Muscle of leg (tissue), 3 donors: ENCODE measurements at regions not wholly inside any gene's neighbourhood (a gene's known extent, or its start where the extent isn't known, plus 50 kb on each side); places are given as distances from the start of the nearest gene placed in this dataset.

Experiments used
- DNase-seq: peaks from one replicate; pipeline ENCODE4 v3.0.0; 2013
- H3K27ac ChIP-seq: one replicate; pipeline ENCODE4 v1.5.1; 2013; ENCODE audit warnings: mild to moderate bottlenecking, low read length, control low read depth
- H3K27me3 ChIP-seq: one replicate; pipeline ENCODE4 v1.6.1; 2013; ENCODE audit warnings: low read length; ENCODE audit not compliant: control insufficient read depth, insufficient read depth
- H3K36me3 ChIP-seq: one replicate; pipeline ENCODE4 v1.6.1; 2013; ENCODE audit warnings: low read length; ENCODE audit not compliant: control insufficient read depth, insufficient read depth
- H3K4me1 ChIP-seq: one replicate; pipeline ENCODE4 v1.6.1; 2013; ENCODE audit warnings: low read length; ENCODE audit not compliant: control insufficient read depth, insufficient read depth
- H3K4me3 ChIP-seq: one replicate; pipeline ENCODE4 v1.5.1; 2013; ENCODE audit warnings: low read length, control low read depth
- H3K9me3 ChIP-seq: replicated peaks from 2 replicates; pipeline ENCODE4 v1.6.1; 2013; ENCODE audit warnings: low read depth, low read length; ENCODE audit not compliant: control insufficient read depth
- WGBS: methylation state at CpG from one replicate; pipeline ENCODE4 v1.1.5; 2013; ENCODE audit warnings: missing lambda C conversion rate; ENCODE audit not compliant: insufficient coverage; 5-methylcytosine and 5-hydroxymethylcytosine counted together

GRCh38 chr4:30454504-30454903, 265.7 kb upstream of the PCDH7 start:
- H3K27ac ChIP-seq: no peak overlapping the region
- DNase-seq: no peak
- no peaks in the 10 kb centered on the region for H3K4me1 ChIP-seq
- no peaks in the 10 kb centered on the region for H3K36me3 ChIP-seq
- H3K9me3 ChIP-seq: no peaks in the 10 kb centered on the region
- no peaks in the 10 kb centered on the region for H3K27me3 ChIP-seq
- no CpG with 5 or more reads among the region's 1 CpG for WGBS
- no peak overlapping the region for H3K4me3 ChIP-seq

- Histone ChIP-seq H3K4me3 (no peak overlapping the region), H3K27ac (no peak overlapping the region), H3K9me3 (no peaks in the 10 kb centered on the region), H3K4me1 (no peaks in the 10 kb centered on the region), H3K27me3 (no peaks in the 10 kb centered on the region), H3K36me3 (no peaks in the 10 kb centered on the region)
- DNase-seq: no peak
- whole genome bisulfite sequencing: 100% methylated on average over 2 of the region's 4 CpGs
These were observed 263.5 kb upstream of the PCDH7 start for GRCh38 chr4:30456716-30457115.

DNA sequence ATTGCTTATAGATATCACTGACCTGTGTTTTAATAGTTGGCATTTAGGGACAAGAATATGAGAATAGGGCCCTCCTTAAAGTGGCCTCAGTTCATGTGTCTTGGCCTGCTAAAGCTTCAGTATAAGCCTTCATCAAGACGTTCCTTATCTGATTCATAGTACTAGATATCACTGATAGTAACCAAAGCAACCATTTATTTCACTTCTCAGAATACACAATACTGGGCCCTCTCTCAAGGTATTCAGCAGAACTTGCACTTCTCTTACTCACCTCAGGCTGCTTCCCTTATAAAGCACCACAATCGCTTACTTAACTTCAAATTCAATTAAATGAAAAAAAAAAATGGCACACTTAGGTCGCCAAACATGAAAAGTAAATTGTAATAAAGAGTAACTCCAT, 259.4 kb upstream of the PCDH7 start:
- Histone ChIP-seq H3K4me1 (no peaks in the 10 kb centered on the region), H3K4me3 (no peak overlapping the region), H3K27ac (no peak overlapping the region), H3K27me3 (no peaks in the 10 kb centered on the region), H3K36me3 (no peaks in the 10 kb centered on the region), H3K9me3 (no peaks in the 10 kb centered on the region)
- WGBS: 56% methylated on average over 1 of the region's 3 CpGs
- no peak for DNase-seq

DNA sequence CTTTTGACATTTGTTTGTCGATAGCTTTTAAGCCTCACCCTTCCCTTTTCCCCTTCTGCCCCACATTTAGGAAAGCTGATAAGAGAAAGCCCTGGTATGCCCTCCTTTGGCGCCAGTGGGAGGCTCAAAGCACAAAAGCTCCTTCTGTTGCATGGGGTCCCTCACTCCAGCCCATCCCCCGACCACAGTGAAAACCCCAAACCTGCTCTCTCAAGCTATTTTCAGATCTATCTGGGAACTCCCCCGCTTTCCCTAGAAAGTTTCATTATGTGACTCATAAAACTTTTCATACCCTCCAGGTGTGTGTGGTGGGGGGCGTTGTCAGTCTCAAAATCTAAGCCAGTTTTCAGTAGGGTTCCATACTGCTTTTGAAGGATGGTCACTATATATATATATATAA, 259.0 kb upstream of the PCDH7 start:
- Histone ChIP-seq H3K4me1 (no peaks in the 10 kb centered on the region), H3K27ac (no peak overlapping the region), H3K36me3 (no peaks in the 10 kb centered on the region), H3K4me3 (no peak overlapping the region), H3K9me3 (no peaks in the 10 kb centered on the region), H3K27me3 (no peaks in the 10 kb centered on the region)
- no peak for DNase-seq
- WGBS: 33% methylated on average over 1 of the region's 5 CpGs

DNA sequence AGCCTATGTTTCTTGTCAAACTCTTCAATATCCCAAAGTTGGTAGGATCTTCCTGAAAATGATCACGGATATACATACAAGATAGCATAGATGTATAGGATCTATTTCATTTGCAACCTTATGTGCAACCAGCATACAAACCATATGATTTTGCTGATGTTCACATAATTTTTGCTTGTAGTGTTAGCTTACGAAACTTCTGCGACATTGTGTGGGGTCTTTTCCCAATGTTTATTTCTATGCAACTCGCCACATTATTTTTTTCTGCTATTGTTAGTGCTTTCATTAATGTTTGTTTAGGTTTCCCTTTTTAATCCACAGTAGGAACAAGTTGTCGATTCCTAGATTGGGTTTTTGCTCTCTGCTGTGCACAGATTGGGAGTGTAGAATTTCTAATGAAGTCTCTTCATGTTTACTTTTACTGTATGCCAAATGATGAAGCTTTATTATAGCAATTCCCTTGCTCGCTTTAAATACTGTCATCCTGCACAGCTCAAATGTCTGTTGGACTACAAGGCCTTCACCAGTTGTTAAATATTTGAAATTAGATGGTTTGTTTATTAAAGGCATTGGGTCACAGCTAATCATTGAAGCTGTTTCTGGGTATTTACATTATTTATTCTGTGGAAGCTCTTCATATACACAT, 257.6 kb upstream of the PCDH7 start:
- no peak for DNase-seq
- WGBS: no CpG with 5 or more reads among the region's 6 CpGs
- Histone ChIP-seq H3K4me1 (no peaks in the 10 kb centered on the region), H3K27ac (no peak overlapping the region), H3K27me3 (no peaks in the 10 kb centered on the region), H3K4me3 (no peak overlapping the region), H3K9me3 (no peaks in the 10 kb centered on the region), H3K36me3 (no peaks in the 10 kb centered on the region)

DNA sequence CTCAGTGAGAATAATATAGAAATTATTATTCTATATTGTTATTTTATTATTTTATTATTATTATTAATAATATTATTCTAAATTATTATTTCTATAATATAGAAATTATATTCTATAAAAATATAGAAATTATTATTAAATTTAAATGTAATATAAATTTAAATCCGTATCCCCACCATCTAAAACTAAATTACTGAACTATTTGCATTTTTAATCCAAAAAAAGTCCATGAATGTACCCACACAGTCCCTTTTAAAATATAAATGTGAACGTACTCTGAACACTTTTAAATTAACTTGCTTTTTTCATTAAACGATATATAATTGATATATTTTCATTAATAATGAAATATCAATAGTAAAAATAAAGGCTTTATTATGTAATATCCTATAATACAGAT, 248.3 kb upstream of the PCDH7 start:
- WGBS: no CpG with 5 or more reads among the region's 3 CpGs
- H3K27me3 ChIP-seq: no peaks in the 10 kb centered on the region
- H3K4me3 ChIP-seq: no peak overlapping the region
- H3K27ac ChIP-seq: no peak overlapping the region
- DNase-seq: no peak
- H3K36me3 ChIP-seq: no peaks in the 10 kb centered on the region
- no peaks in the 10 kb centered on the region for H3K4me1 ChIP-seq
- H3K9me3 ChIP-seq: no peaks in the 10 kb centered on the region

DNA sequence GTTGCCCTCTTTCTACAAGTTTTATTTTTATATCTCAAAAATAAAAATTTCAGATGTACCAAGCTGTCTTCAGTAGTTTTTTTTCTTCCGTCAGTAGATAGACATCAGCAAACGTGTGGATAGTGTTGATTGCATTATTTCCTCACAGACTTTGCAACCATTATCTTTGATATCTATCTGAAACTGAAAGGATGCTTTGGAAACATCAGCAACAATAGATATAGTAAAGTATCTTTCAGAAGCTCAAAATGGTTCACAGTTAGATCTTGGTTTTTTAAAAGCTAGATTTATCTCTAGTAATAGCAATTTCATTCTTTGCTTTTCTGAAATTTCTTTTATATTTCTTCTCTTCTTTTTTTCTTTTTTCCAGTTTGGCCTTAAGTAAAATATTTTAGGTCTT, 246.9 kb upstream of the PCDH7 start:
- H3K27ac ChIP-seq: no peak overlapping the region

GRCh38 chr4:30495251-30495650, 224.9 kb upstream of the PCDH7 start:
- Histone ChIP-seq H3K4me3 (no peak overlapping the region), H3K4me1 (peaks cover 3% of the 10 kb centered on the region), H3K9me3 (no peaks in the 10 kb centered on the region), H3K27ac (no peak overlapping the region), H3K36me3 (no peaks in the 10 kb centered on the region), H3K27me3 (no peaks in the 10 kb centered on the region)
- DNase-seq: peak; percentile 79
- WGBS: no CpG with 5 or more reads among the region's 3 CpGs

More for the DNA sequence above, 246.9 kb upstream of the PCDH7 start:
- Histone ChIP-seq H3K4me1 (no peaks in the 10 kb centered on the region), H3K4me3 (no peak overlapping the region), H3K27me3 (no peaks in the 10 kb centered on the region), H3K36me3 (no peaks in the 10 kb centered on the region), H3K9me3 (no peaks in the 10 kb centered on the region)
- no peak for DNase-seq
- WGBS: no CpG with 5 or more reads among the region's 2 CpGs

- no peaks in the 10 kb centered on the region for H3K9me3 ChIP-seq
- peaks cover 3% of the 10 kb centered on the region for H3K4me1 ChIP-seq
- H3K27ac ChIP-seq: no peak overlapping the region
- DNase-seq: peak; percentile 52
- no peak overlapping the region for H3K4me3 ChIP-seq
- WGBS: no CpG with 5 or more reads among the region's 3 CpGs
- no peaks in the 10 kb centered on the region for H3K36me3 ChIP-seq
- no peaks in the 10 kb centered on the region for H3K27me3 ChIP-seq
These were observed 224.4 kb upstream of the PCDH7 start for GRCh38 chr4:30495651-30496310.

DNA sequence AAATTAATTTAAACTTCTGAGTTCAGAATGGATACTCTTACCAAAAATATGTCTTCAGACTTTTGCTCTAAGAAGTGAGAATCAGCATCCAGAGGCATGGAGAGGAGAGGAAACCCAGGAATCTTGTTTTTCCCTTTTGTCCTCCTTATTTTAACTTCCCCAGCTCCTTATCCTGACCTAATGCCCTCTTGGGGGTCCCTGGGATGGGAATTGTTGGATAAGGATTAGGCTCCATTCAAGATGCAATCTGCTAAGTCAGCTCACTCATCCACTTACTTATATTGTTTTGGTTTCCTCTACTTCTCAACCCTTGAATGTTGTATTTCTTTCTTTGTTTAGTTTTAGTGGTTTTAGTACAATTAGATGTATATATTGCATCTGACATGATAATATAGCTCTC, 208.4 kb upstream of the PCDH7 start:
- H3K27me3 ChIP-seq: no peaks in the 10 kb centered on the region
- DNase-seq: no peak
- H3K9me3 ChIP-seq: no peaks in the 10 kb centered on the region
- H3K36me3 ChIP-seq: no peaks in the 10 kb centered on the region
- no peak overlapping the region for H3K4me3 ChIP-seq
- H3K27ac ChIP-seq: no peak overlapping the region
- no peaks in the 10 kb centered on the region for H3K4me1 ChIP-seq

DNA sequence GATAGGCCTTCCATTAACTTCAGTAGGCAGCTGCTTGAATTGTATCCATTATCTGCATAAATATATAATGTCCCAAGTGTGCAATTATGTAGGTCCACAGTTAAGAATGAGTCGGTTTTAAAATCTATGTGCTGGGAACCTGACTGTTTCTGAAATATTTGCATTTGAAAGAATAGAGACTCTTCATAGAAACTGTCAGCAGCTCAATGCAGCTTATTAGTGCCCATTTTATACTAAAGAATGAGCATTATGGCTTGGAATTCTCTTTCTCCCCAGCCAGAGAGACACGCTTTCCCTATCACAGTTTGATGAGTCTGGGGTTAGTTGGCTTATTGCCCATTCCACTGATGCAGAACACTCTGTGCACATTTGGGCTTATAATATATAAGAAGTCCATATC, 202.0 kb upstream of the PCDH7 start:
- H3K36me3 ChIP-seq: no peaks in the 10 kb centered on the region
- no peak overlapping the region for H3K4me3 ChIP-seq
- H3K27ac ChIP-seq: no peak overlapping the region
- H3K27me3 ChIP-seq: no peaks in the 10 kb centered on the region
- no peaks in the 10 kb centered on the region for H3K9me3 ChIP-seq
- WGBS: no CpG with 5 or more reads among the region's 2 CpGs
- no peak for DNase-seq
- H3K4me1 ChIP-seq: no peaks in the 10 kb centered on the region
